GM23338 (cell line): ENCODE measurements at regions not wholly inside any gene's neighbourhood (a gene's known extent, or its start where the extent isn't known, plus 50 kb on each side); places are given as distances from the start of the nearest gene placed in this dataset.

ENCODE experiments used
- ATAC-seq: fragments of 200-7000 bp; cut with Tn5 transposase; 3 replicates; pipeline ENCODE4 v1.9.1; 2020
- DNase-seq: peaks from one replicate; pipeline ENCODE4 v3.0.0-alpha.2; 2015; ENCODE audit warnings: low spot score
- H2AFZ ChIP-seq: fragments of 200-600 bp; sonication (generic); 2 replicates; pipeline ENCODE4 v1.8.0; 2016; ENCODE audit warnings: antibody characterized with exemption, mild to moderate bottlenecking, moderate library complexity
- H3F3A ChIP-seq: fragments of 200-600 bp; sonication (generic); replicated peaks from 2 replicates; pipeline ENCODE4 v1.8.0; 2017; ENCODE audit warnings: antibody characterized with exemption, mixed run types, low read depth
- H3K27ac ChIP-seq: fragments of 200-600 bp; sonication (generic); 2 replicates; pipeline ENCODE4 v1.6.1; 2016; ENCODE audit warnings: low read depth
- H3K27me3 ChIP-seq: fragments of 200-600 bp; sonication (generic); 2 replicates; pipeline ENCODE4 v1.8.0; 2016; ENCODE audit warnings: mild to moderate bottlenecking, mixed run types, moderate library complexity; ENCODE audit not compliant: insufficient read depth
- H3K36me3 ChIP-seq: fragments of 200-600 bp; sonication (generic); 2 replicates; pipeline ENCODE4 v1.8.0; 2016; ENCODE audit warnings: mild to moderate bottlenecking; ENCODE audit not compliant: insufficient read depth
- H3K4me1 ChIP-seq: fragments of 200-600 bp; sonication (generic); 2 replicates; pipeline ENCODE4 v1.8.0; 2016; ENCODE audit warnings: mild to moderate bottlenecking, moderate library complexity; ENCODE audit not compliant: insufficient read depth
- H3K4me2 ChIP-seq: fragments of 200-600 bp; sonication (generic); 2 replicates; pipeline ENCODE4 v1.7.1; 2017; ENCODE audit warnings: mixed run types
- H3K4me3 ChIP-seq: fragments of 200-600 bp; sonication (generic); 2 replicates; pipeline ENCODE4 v1.6.1; 2016; ENCODE audit warnings: mixed run types
- H3K79me2 ChIP-seq: fragments of 200-600 bp; sonication (generic); replicated peaks from 2 replicates; pipeline ENCODE4 v1.8.0; 2017; ENCODE audit warnings: mild to moderate bottlenecking; ENCODE audit not compliant: insufficient read depth
- H3K9me2 ChIP-seq: fragments of 200-600 bp; sonication (generic); 2 replicates; pipeline ENCODE4 v1.8.0; 2017; ENCODE audit not compliant: insufficient read depth
- H4K20me1 ChIP-seq: fragments of 200-600 bp; sonication (generic); replicated peaks from 2 replicates; pipeline ENCODE4 v1.8.0; 2017; ENCODE audit warnings: mild to moderate bottlenecking; ENCODE audit not compliant: insufficient read depth
- H3K27ac Mint-ChIP-seq: 2 replicates; pipeline ENCODE4 v1.8.0; 2020; ENCODE audit warnings: inconsistent platforms, mild to moderate bottlenecking, moderate library complexity, mixed read lengths
- H3K27me3 Mint-ChIP-seq: 3 replicates; pipeline ENCODE4 v1.8.0; 2022; ENCODE audit warnings: low read depth, mild to moderate bottlenecking, moderate library complexity, mixed read lengths, inconsistent platforms; ENCODE audit not compliant: insufficient read depth, poor library complexity
- H3K36me3 Mint-ChIP-seq: 3 replicates; pipeline ENCODE4 v1.8.0; 2021; ENCODE audit warnings: low read depth, mild to moderate bottlenecking, inconsistent platforms, moderate library complexity, mixed read lengths
- H3K4me1 Mint-ChIP-seq: 3 replicates; pipeline ENCODE4 v1.8.0; 2020; ENCODE audit warnings: mild to moderate bottlenecking, inconsistent platforms, mixed read lengths
- H3K4me3 Mint-ChIP-seq: 3 replicates; pipeline ENCODE4 v1.8.0; 2021; ENCODE audit warnings: moderate library complexity, mild to moderate bottlenecking, inconsistent platforms, mixed read lengths
- H3K9me3 Mint-ChIP-seq: 3 replicates; pipeline ENCODE4 v1.8.0; 2020; ENCODE audit warnings: moderate library complexity, mild to moderate bottlenecking, inconsistent platforms, mixed read lengths
- CREB1 ChIP-seq: fragments of 250-450 bp; sonication (Bioruptor Pico); IDR thresholded peaks from 2 replicates; pipeline ENCODE4 v1.5.0; 2020; ENCODE audit warnings: low read depth, mild to moderate bottlenecking, moderate library complexity
- CTCF ChIP-seq, 2 experiments: fragments of 200-600 bp in 1 of 2; sonication (generic) in 1 of 2; conservative IDR thresholded peaks; 2 replicates each; pipeline versions ENCODE4 v1.5.1 to v1.6.1; 2016 to 2017; ENCODE audit warnings: antibody characterized with exemption in 2 of 2, low read depth in 2 of 2, mild to moderate bottlenecking in 2 of 2, moderate library complexity in 1 of 2
- EZH2 ChIP-seq: fragments of 200-600 bp; sonication (generic); IDR thresholded peaks from one replicate; pipeline ENCODE4 v1.8.0; 2017; ENCODE audit warnings: antibody characterized with exemption, mild to moderate bottlenecking, low read depth; ENCODE audit not compliant: unreplicated experiment
- EZH2phosphoT487 ChIP-seq: fragments of 200-600 bp; sonication (generic); IDR thresholded peaks from one replicate; pipeline ENCODE4 v1.8.1; 2018; ENCODE audit warnings: antibody characterized with exemption; ENCODE audit not compliant: unreplicated experiment
- JUNB ChIP-seq: IDR thresholded peaks from one replicate; pipeline ENCODE4 v1.6.1; 2016; ENCODE audit warnings: antibody characterized with exemption; ENCODE audit not compliant: unreplicated experiment
- POLR2AphosphoS5 ChIP-seq: IDR thresholded peaks from 2 replicates; pipeline ENCODE4 v1.6.1; 2016; ENCODE audit warnings: antibody characterized with exemption, low read depth
- REST ChIP-seq: IDR thresholded peaks from one replicate; pipeline ENCODE4 v1.6.1; 2018; ENCODE audit warnings: antibody characterized with exemption; ENCODE audit not compliant: unreplicated experiment
- ZNF114 ChIP-seq: fragments of 250-450 bp; sonication (Bioruptor Pico); IDR thresholded peaks from 2 replicates; pipeline ENCODE4 v1.5.0; 2020; ENCODE audit warnings: mild to moderate bottlenecking, moderate library complexity
- ZNF462 ChIP-seq: fragments of 250-450 bp; sonication (Bioruptor Pico); IDR thresholded peaks from 2 replicates; pipeline ENCODE4 v1.5.0; 2020; ENCODE audit warnings: mild to moderate bottlenecking, moderate library complexity

- no peak for TF ChIP-seq CREB1 (CRISPR knock-in tag)
These were observed 731.5 kb downstream of the TLE1 start (continued) for GRCh38 chr9:80957801-80958200.

- Mint-ChIP-seq H3K4me3 (no peak overlapping the region), H3K27ac (no peak overlapping the region), H3K4me1 (no peaks in the 10 kb centered on the region), H3K9me3 (no peaks in the 10 kb centered on the region), H3K36me3 (no peaks in the 10 kb centered on the region), H3K27me3 (no peaks in the 10 kb centered on the region)
- H3K4me3 ChIP-seq = no peak overlapping the region
- no peaks in the 10 kb centered on the region for H3K79me2 ChIP-seq
- H3F3A ChIP-seq = no peaks in the 10 kb centered on the region
- H2AFZ ChIP-seq = no peak overlapping the region
- H3K9me2 ChIP-seq = 0 out of 2 replicates have a peak, but pooled peaks cover 3% of the 10 kb centered on the region
- TF ChIP-seq ZNF462 (no peak), EZH2phosphoT487 (no peak), REST (no peak), JUNB (no peak), ZNF114 (CRISPR knock-in tag) (no peak), CREB1 (CRISPR knock-in tag) (no peak), CTCF (conservative IDR thresholded peaks at IDR 0.05; ENCODE audit: low read depth in 2 of 2) (no peak), POLR2AphosphoS5 (no peak), EZH2 (no peak)
- DNase-seq (no peak), ATAC-seq (no peak)
- H3K4me2 ChIP-seq = no peak overlapping the region
- H3K4me1 ChIP-seq = no peaks in the 10 kb centered on the region
- H3K27ac ChIP-seq = no peak overlapping the region
- H3K27me3 ChIP-seq = no peaks in the 10 kb centered on the region
- H4K20me1 ChIP-seq = no peaks in the 10 kb centered on the region
- H3K36me3 ChIP-seq = no peaks in the 10 kb centered on the region
These were observed 734.8 kb downstream of the TLE1 start for GRCh38 chr9:80954521-80954920.
